GM21717 (cell line): ENCODE measurements at regions not wholly inside any gene's neighbourhood (a gene's known extent, or its start where the extent isn't known, plus 50 kb on each side); places are given as distances from the start of the nearest gene placed in this dataset.

Source experiments
- ATAC-seq: cut with Tn5 transposase; IDR thresholded peaks from one replicate; pipeline ENCODE4 v1.9.1; 2021; ENCODE audit warnings: mild to moderate bottlenecking, moderate library complexity; ENCODE audit not compliant: unreplicated experiment

DNA sequence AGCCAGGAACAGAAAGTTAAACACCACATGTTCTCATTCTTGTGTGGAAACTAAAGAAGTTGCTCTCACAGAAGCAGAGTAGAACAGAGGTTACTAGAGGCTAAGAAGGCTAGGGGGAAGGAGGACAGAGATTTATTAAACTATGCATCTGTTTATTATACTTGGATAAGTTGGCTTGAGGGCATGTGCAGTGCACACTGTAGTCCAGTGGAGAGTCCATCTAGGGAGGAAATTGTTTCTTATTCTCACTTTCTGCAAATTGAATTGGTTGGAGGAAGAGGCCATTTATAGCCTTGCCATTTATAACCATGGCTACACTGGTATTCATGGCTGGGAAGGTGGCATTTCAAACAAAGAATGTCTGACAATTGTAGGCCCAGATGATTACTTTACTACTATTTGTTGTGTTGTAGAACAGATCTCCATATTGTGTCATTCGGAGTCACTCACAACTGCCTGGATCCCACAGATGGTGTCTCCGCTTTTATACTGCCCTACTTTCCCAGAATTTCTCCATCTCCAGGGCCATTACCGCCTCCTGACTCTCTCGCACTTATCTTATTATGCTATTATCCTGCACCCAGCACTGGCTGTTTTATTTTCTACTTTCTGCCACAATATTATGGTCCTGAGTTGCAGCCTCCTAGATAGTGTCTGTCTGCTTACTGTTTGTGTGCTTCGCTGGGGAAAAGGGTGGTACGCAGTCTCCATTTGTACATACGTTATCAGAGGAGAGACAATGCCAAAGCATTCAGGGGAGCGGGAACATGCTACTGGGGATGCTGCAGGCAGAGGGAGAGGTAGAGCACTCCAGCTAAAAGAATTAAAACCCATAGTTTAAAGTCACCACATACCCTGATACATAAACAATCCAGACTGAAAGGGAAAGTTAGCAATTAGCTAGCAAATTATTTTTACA, 169.3 kb upstream of the BLID start:
- ATAC-seq = no peak

DNA sequence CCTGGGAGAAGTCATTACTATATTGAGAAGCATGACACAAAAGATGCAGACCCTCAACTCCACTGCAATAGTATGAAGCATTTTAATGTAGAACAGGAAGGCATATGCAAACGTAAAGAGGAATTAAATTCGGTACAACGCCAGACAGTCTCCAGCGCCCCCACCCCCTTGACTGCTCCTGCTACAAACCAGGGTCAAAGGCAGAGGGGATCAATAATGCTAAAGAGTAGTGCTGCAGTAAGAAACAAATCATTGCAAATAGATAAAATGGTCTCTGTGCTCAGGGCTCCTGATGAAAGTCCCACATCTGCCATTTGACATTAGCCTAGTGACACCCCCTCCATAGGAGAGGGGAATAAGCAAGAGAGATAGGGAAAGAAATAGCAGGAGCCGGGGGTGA, 164.9 kb upstream of the BLID start:
- ATAC-seq = no peak

DNA sequence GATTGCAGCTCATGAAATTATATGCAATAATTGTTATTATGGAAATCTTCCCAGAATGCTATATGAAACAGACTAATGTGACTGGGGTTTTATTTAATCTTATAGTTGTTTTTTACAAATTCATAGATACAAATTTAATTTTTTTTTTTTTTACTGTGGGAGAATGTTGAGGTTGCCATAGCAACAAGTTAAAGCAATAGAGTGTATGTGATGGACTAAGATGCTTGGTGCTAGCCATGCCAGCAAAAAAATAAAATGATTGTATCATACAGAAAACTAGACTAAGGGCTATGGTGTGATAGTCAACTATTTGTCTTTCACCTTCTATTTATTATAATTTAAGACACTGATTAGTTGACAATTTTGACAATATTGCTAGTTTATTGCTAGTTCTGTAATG, 163.2 kb upstream of the BLID start:
- ATAC-seq = no peak

DNA sequence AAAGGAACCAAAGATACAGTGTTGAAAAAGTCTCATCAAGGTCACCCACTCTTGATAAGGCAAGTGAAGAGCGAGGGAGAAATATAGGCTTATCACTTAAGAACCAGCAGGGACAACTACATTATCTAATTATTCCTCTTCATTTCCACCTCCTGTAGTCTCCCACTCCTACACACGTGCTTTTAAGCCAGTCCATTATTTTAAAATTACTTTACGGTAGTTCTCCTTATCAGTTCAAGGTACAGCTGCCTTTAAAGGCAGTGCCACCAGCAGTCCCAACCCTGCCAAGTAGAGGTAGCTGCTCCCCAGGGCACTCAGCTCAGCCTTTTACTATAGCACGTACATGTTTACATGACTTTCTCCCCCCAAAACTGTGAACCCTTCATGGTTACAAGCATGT, 161.5 kb upstream of the BLID start:
- ATAC-seq = no peak

DNA sequence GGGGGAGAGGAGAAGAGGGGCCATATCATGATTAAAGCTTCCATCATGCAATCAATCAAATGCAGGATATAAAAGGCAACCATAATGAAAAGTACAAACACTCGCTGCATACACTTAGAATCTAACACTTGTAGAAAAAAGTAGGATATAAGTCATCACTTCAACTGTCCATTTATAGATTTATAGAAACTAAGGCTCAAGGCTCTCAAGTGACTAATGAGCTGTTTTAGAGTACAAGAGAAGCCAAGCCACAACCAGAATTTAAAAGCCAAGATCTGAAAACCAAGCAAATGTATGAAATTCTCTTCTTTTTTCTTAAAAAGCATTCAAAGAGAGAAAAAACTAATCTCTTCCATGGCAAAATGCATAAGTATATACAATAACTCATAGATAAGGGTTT, 160.2 kb upstream of the BLID start:
- no peak for ATAC-seq

DNA sequence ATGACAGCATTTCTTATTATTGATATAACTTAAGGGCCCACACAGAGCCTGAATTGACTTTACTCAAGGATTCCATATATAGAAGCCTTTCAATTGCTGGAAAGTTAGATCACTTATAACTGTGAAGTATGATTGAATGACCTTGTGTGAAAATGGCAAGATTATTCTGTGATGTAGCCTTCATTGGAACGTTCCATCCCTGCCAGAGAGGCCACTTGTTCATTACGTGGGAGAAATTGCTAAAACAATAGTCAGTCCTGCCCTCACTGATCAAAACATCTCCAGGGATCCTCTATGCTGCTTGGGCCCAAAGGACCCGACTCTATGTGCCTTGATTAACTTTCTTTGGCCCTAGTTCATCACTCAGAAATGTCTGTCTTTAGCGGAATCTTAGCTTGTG, 159.5 kb upstream of the BLID start:
- no peak for ATAC-seq

DNA sequence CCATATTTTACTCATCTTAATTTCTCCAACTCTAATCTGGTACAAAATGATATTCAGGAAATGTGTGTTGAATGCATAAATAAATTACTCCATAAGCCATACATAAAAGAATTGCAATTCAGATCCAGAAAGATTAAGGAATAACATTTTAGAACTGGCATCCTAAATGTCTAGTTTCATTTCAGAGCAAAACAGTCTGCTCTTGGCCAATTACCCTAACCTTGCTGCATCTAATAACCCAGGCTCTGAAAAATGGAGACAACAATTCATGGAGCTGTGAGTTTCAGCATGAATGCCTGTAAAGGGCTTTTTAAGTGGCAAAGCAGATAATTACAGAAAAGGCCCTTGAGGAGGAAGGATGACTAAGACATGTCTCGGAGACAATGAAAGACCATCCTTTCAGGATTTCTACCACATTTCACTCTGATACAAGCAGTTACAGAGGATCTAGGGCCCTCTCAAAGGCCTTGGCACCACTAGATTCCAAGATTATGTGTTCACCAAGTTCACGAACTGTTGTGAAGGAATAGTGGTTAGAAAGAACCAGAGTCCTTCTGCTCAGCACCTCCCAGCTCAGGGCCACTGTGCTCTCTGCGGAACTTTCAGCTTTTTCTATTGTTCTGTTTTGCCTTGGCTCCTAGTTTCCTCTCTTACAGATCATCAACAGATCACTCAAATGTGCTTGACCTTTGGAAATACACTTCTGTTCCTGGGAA, 157.6 kb upstream of the BLID start:
- no peak for ATAC-seq

DNA sequence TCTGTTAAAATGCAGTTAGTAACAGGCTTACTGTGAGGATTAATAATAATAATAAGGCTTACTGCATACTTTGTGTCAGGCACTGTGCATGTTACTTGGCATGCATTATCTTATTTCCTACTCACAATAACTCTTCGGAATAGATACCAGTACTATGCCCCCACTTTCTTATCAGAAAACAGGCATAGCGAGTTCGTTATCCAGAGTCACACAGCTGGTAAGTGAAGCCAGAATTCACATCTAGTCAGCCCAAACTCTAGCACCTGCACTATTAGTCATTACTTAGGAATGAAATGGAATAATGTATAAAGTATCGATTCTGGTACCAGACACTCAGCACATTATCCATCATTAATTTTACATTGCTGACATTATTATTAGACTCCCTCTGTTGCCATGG, 155.7 kb upstream of the BLID start:
- no peak for ATAC-seq

DNA sequence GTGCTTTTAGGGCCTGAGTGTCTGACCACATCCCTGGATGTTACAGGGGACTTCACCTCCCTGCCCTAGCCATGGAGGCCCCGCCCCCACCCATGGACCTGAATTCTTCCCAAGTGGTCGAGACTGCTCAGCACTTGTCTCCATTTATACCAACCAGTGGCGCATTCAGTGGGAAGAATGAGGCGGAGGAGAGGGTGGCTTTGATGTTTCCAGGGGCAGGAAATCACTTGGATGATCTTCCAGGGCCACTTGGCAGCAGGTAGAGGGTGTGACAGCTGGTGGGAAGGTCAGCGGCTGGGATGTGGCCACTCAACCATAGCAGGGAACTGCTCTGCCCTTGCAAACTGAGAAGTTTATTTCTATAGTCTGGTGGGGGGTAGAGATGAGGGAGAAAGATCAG, 155.1 kb upstream of the BLID start:
- no peak for ATAC-seq

DNA sequence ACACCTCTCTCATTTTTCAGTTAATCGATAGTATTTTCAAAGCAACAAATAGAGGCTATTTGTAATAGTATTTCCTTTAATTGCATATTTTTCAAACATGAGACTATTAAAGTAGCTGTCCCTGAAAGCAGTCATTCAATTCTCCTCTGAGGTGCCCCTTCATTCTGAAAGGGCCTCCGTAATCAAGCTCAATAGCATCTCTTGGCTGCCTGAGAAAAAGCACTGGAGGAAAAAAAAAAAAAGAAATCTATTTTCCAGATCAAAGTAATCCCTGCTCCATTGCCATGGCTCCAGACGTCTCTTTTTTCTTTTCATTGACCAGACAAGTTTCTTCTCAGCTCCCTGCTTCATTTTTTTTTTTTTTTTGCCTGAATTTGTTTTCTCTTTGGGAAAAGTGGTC, 154.5 kb upstream of the BLID start:
- ATAC-seq = no peak

DNA sequence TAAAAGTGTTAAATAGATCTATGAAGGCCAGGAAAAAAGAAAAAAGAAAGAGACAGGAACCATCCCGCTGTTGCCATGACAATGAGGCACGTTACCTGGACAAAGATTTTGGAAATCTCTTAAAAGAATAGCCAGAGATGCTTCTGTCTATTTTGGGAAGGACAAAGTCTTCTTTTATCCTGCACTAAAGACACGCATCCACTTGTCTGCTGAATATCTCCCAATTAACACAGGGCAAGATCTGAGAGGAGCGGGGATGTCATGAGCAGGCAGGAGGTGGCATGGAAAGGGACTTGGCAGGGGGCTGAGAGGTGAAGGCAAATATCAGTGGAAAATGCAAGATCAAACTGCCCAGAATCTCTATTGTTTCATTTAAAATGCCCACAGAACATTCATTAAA, 153.8 kb upstream of the BLID start:
- no peak for ATAC-seq

DNA sequence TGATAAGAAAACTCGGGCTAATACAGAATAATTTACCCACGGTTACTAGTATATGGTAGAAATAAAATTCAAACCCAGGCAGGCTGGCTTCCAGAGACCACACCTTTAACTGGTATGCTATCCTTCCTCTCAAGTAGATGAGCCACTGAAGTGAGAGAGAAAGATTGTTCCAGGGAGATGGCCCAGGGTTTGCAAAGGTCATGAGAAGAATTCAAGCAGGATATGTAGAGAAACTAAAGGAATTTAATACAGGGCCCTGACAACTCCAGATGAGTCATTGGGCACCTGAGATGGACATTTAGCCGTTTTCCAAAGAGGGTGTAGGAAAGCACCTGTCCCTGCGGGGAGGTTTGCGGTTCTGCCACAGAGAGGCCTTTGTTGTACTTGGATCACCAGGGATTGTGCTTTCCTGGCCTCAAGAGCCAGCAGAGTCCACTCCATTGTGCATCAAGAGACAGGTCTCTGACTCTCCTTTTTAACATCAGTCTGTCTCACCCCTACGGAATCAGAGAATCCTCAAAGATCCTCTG, 152.7 kb upstream of the BLID start:
- no peak for ATAC-seq

DNA sequence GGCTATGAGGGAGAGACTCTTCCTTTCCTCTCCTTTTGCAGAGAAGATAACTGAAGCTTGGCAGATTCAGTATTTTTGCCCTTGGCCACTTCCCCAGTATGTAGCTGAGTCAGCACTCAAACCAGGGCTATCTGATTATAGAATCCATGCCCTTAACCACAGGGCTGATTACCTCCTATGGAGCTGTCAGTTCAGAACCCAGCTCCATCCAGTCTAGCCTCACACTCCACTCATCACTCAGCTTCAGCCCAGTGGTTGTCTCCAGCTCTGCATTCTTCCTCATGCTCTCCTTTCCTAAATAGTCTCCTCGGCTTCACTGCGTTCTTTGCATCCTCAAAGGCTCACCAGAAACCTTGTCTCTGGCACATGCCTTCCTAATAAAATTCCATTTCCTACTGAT, 151.6 kb upstream of the BLID start:
- no peak for ATAC-seq

DNA sequence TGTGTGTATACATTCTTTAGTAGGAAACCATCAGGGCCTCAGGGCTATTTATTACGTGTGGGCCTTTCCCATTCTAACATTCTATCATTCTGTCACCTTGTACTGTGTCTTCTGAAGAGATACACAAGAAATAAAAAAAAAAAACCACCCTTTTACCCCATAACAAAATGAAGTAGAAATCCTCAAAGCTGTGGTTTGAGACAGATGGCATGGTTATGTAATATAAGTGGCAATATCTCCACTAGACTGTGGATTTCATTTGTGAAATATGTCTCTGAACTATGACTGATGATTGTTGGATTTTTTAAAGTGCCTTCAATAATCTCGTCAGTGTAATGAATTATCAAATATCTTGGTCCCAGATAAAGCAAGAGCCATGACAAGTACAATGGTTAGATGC, 150.0 kb upstream of the BLID start:
- ATAC-seq = no peak

DNA sequence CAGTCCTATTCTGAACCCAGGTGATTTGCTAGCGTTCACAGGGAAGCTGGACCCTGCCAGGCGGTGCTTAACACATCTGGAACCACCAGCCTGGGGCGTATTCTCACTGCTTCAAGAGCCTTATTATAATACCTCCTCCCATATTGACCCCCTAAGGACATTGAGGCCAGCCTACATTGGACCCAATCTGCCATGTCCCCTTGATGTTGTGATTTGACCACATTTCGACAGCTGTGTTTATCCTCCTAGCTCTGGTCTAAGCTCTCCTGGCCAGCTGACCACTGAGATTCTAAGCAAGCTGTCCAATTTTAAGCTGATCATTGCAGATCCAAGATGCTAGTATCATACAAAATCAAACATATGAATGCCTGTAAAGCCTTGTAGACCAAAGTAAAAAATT, 148.1 kb upstream of the BLID start:
- ATAC-seq = no peak

DNA sequence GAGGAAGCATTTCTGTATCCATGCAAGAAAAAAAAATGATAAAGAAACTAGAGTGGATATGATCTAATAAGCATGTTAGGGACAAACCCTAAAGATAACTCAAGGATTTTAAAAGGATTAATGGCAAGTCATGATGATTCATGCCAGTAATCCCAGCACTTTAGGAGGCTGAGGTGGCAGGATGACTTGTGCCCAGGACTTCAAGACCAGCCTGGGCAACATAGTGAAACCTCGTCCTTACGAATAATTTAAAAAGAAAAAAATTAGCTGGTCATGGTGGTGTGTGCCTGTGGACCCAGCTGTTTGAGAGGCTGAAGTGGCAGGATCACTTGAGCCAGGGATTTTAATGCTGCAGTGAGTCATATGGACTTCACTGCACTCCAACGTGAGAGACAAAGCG, 145.5 kb upstream of the BLID start:
- ATAC-seq = no peak

DNA sequence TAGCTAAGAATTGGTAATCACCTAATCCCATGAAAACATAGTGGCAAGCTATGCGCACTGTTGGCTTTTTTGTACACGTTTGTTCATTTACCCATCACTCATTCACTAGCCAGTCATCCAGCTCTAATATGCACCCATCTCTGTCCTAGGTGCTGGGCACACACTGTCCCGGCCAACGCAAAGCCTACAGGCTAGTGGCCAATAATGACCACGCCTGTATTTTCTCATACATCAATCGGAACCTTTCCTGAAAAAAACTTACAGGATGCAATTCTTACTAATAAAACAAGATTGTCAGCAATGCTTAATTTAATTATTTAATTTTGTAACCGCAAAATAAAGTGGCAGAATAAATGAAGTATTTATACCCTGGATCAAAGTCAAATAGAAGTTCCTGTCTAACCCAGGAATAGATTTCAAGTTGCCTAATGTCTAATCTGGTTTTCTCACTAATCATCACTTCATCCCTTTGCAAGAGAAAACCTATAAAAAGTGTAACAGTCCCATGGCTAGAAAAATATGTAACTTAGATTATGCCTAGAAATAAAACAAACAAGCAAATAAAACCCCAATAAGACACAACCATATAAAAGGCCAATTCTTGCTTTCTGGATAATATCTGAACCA, 143.3 kb upstream of the BLID start:
- no peak for ATAC-seq

DNA sequence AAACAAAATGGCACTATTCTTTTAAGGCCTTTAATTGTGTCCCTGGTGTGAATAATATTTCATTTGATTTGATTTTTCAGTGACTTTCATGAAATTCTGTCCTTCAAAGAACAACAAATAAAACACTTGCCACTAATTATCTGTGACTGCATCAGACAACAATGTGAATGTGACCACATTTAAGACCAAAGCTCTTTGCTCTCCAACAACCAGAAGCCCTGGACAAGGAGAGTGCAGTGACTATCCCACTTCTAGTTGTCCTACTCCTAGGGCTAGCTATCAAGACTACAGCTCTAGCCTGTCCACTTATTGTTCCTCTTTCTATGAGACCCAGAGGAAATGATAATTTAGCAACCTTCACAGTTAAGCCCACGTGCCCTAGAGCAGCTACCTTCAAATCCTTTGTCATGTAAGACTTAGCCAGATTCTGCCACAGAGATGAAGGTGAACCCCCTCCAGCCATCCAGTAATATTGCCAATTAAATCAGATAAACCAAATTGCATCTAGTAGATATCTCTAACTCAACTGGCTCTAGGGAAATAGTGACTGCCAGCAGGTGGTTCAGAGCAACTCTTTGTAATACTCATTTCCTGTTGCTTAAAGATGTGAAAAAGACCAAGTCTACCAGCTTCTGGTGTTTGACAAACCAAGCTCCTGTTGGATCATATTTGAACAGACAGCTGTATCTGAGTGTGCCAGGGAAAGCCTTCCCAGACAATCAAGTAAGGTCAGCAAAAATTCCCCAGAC, 142.6 kb upstream of the BLID start:
- ATAC-seq = no peak

DNA sequence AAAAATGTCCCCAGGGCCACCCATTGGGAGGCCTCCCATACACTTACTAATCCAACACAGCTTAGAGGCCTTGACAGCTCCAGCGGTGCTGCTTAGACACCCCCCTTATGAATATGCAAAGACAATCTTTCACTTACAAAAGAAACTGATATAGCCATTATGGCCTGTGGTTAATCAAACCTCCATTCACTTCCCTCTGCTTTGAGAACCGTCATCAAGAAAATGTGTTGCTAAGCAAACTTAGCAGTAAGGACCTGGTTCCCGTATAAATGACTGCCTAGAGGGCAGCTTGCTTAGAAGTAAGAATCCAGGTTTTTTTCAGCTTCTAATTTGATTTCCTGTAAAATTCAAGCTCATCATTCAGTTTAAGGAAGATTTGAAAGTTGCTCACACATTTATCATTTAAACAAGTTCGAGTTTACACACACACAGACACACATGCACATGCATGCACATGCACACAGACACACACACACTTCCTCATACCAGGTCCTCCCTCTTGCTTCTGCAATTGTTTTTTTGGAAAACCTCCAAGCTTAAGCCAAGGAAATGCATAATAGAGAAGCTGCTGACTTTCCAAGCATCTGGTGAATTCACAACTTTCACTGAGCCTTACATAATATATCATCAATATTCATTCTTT, 137.7 kb upstream of the BLID start:
- no peak for ATAC-seq

DNA sequence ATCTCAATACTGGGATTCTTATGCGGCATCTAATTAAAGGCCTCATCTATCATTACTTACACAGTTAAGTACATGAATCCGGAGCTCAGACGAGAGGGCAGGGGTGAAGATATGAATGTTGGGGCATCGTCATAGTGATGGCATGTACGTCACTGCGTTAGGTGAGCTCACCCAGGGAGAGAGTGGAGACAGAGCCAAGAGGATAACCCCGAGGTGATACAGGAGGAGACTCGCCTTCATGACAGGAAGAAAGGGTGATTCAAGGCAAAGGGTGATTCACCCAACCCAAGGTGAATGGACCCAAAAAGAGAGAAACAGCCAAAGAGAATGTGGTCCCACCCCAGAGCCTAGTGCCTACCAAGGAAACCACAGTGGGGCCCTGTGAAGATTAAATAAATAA, 132.9 kb upstream of the BLID start:
- no peak for ATAC-seq

DNA sequence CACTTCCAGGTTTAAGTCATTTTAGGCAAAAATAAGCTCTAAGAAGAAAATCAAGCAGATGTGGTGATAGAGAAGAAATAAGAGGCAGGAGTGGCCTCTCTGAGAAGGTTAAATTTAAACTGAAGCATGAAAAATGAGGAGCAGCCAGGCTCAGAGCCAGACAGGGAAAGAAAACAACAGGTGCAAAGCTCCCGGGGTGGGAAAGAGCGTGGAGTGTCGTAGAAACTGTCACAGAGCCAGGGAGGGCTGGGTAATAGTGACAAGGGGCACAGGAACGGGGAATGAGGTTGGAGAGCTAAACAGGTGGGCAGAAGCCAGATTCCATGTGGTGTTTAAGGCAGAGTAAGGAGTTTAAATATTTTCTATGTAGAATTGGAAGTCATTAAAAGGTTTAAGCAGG, 132.1 kb upstream of the BLID start:
- no peak for ATAC-seq
